Stimulated activated CD4-positive, alpha-beta T cell treated with anti-CD3 and anti-CD28 coated beads, Interleukin-2, amount 100 ng/mL, for 48 hours (primary cell): ENCODE measurements at regions not wholly inside any gene's neighbourhood (a gene's known extent, or its start where the extent isn't known, plus 50 kb on each side); places are given as distances from the start of the nearest gene placed in this dataset.
"Not testable (repeated sequence)": the region's sequence is repeated elsewhere in the genome, so short reads cannot be mapped to it uniquely, and the experiment has no call there.

Experiments
- DNase-seq, 2 donors: peaks; one replicate each; pipeline ENCODE4 v3.0.0-alpha.2; 2020

GRCh38 chr3:81170298-81170697, 591.1 kb downstream of the GBE1 start:
- DNase-seq = no peak

GRCh38 chr3:81164806-81165205, 596.6 kb downstream of the GBE1 start:
- no peak for DNase-seq

GRCh38 chr3:81161851-81162250, 599.6 kb downstream of the GBE1 start:
- no peak for DNase-seq

- DNase-seq = no peak
Measured at GRCh38 chr3:81161100-81161499, 600.3 kb downstream of the GBE1 start.

- no peak for DNase-seq
Measured at GRCh38 chr3:81154611-81155143, 606.8 kb downstream of the GBE1 start.

GRCh38 chr3:81152156-81152555, 609.3 kb downstream of the GBE1 start:
- DNase-seq = no peak

- DNase-seq = no peak
Measured at GRCh38 chr3:81132995-81133394, 628.5 kb downstream of the GBE1 start.

GRCh38 chr3:81105789-81106488, 655.5 kb downstream of the GBE1 start:
- DNase-seq = no peak

- DNase-seq = no peak
Measured at GRCh38 chr3:81105206-81105605, 656.2 kb downstream of the GBE1 start.

GRCh38 chr3:81097889-81098288, 663.6 kb downstream of the GBE1 start:
- DNase-seq = no peak

- no peak for DNase-seq
Measured at GRCh38 chr3:81095956-81096355, 665.5 kb downstream of the GBE1 start.

GRCh38 chr3:81094986-81095385, 666.5 kb downstream of the GBE1 start:
- no peak for DNase-seq

GRCh38 chr3:81087607-81088006, 673.8 kb downstream of the GBE1 start:
- no peak for DNase-seq

- no peak for DNase-seq
Measured at GRCh38 chr3:81086348-81086747, 675.1 kb downstream of the GBE1 start.

GRCh38 chr3:81080608-81081007, 680.8 kb downstream of the GBE1 start:
- DNase-seq = no peak

GRCh38 chr3:81072591-81072990, 688.9 kb downstream of the GBE1 start:
- no peak for DNase-seq

GRCh38 chr3:81068546-81068945, 692.9 kb downstream of the GBE1 start:
- no peak for DNase-seq

- no peak for DNase-seq
Measured at GRCh38 chr3:81063896-81064295, 697.5 kb downstream of the GBE1 start.

GRCh38 chr3:81051133-81051532, 710.3 kb downstream of the GBE1 start:
- DNase-seq = not testable (repeated sequence)

GRCh38 chr3:81048058-81048665, 713.3 kb downstream of the GBE1 start:
- DNase-seq = no peak

GRCh38 chr3:81045976-81046375, 715.5 kb downstream of the GBE1 start:
- no peak for DNase-seq

- no peak for DNase-seq
Measured at GRCh38 chr3:81045246-81045645, 716.2 kb downstream of the GBE1 start.

GRCh38 chr3:81043660-81044199, 717.7 kb downstream of the GBE1 start:
- DNase-seq = no peak

- no peak for DNase-seq
Measured at GRCh38 chr3:81043009-81043408, 718.4 kb downstream of the GBE1 start.
